PC-9 (cell line): ENCODE measurements at regions not wholly inside any gene's neighbourhood (a gene's known extent, or its start where the extent isn't known, plus 50 kb on each side); places are given as distances from the start of the nearest gene placed in this dataset.
A peak's percentile ranks its signal among the peaks of the same experiment; 100 is the strongest.

Source experiments
- BruUV-seq: library from RNA; stranded (reverse); fragments of 400-500 nt; replicated peaks from 2 replicates; lab custom pipeline; 2021; lab: Mats Ljungman, UMichigan
- CTCF ChIA-PET: fragments of 300-600 bp; sonication (Branson Sonifier 250); formaldehyde crosslinking; loops from one replicate; lab custom pipeline; 2022; ENCODE audit warnings: antibody characterized with exemption; lab: Charles Lee
- POLR2A ChIA-PET: fragments of 300-600 bp; sonication (Branson Sonifier 250); formaldehyde crosslinking; loops from one replicate; lab custom pipeline; 2022; ENCODE audit warnings: antibody characterized with exemption; ENCODE audit not compliant: unreplicated experiment; lab: Charles Lee
- DNase-seq, 2 experiments: peaks; one replicate each; pipeline versions ENCODE4 v3.0.0 to v3.0.0-alpha.2; 2015 to 2022; ENCODE audit warnings: mixed read lengths in 1 of 2
- H2AFZ ChIP-seq: fragments of 200-600 bp; sonication (generic); 2 replicates; pipeline ENCODE4 v1.8.1; 2017; ENCODE audit warnings: antibody characterized with exemption
- H3F3A ChIP-seq: fragments of 200-600 bp; sonication (generic); 2 replicates; pipeline ENCODE4 v1.8.1; 2017; ENCODE audit warnings: antibody characterized with exemption, mild to moderate bottlenecking, low read depth; ENCODE audit not compliant: insufficient read depth
- H3K27ac ChIP-seq: fragments of 200-600 bp; sonication (generic); 2 replicates; pipeline ENCODE4 v1.6.1; 2016; ENCODE audit warnings: mixed run types
- H3K27me3 ChIP-seq: fragments of 200-600 bp; sonication (generic); 2 replicates; pipeline ENCODE4 v1.6.1; 2016; ENCODE audit warnings: low read depth, mixed run types; ENCODE audit not compliant: insufficient read depth
- H3K36me3 ChIP-seq: fragments of 200-600 bp; sonication (generic); 2 replicates; pipeline ENCODE4 v1.6.1; 2016; ENCODE audit warnings: low read depth, mixed run types
- H3K4me1 ChIP-seq: fragments of 200-600 bp; sonication (generic); replicated peaks from 2 replicates; pipeline ENCODE4 v1.6.1; 2016; ENCODE audit warnings: mixed run types; ENCODE audit not compliant: insufficient read depth
- H3K4me2 ChIP-seq: fragments of 200-600 bp; sonication (generic); 2 replicates; pipeline ENCODE4 v1.6.1; 2017; ENCODE audit warnings: mixed run types
- H3K4me3 ChIP-seq: fragments of 200-600 bp; sonication (generic); 2 replicates; pipeline ENCODE4 v1.6.1; 2016; ENCODE audit warnings: mixed run types
- H3K79me2 ChIP-seq: fragments of 200-600 bp; sonication (generic); 2 replicates; pipeline ENCODE4 v1.6.1; 2017; ENCODE audit warnings: low read depth, mixed run types
- H3K9me2 ChIP-seq: fragments of 200-600 bp; sonication (generic); 2 replicates; pipeline ENCODE4 v1.8.1; 2017; ENCODE audit warnings: mild to moderate bottlenecking; ENCODE audit not compliant: insufficient read depth
- H3K9me3 ChIP-seq: fragments of 200-600 bp; sonication (generic); 2 replicates; pipeline ENCODE4 v1.8.1; 2016; ENCODE audit warnings: low read depth; ENCODE audit not compliant: insufficient read depth
- H4K20me1 ChIP-seq: fragments of 200-600 bp; sonication (generic); 2 replicates; pipeline ENCODE4 v1.8.1; 2017; ENCODE audit not compliant: insufficient read depth
- EZH2 ChIP-seq: fragments of 200-600 bp; sonication (generic); IDR thresholded peaks from 2 replicates; pipeline ENCODE4 v1.8.0; 2017; ENCODE audit warnings: antibody characterized with exemption, low read depth
- intact Hi-C: fragments of 100-400 bp; cut with micrococcal nuclease; formaldehyde crosslinking; loops from one replicate; pipeline ENCODE4 v1.10.0; 2022; ENCODE audit not compliant: unreplicated experiment
- TF ChIP-seq, protein P1 (sequence below): fragments of 200-600 bp; sonication (generic); conservative IDR thresholded peaks from 2 replicates; pipeline ENCODE4 v1.6.1; 2017; ENCODE audit warnings: mixed run types, antibody characterized with exemption, mild to moderate bottlenecking, moderate library complexity

DNA sequence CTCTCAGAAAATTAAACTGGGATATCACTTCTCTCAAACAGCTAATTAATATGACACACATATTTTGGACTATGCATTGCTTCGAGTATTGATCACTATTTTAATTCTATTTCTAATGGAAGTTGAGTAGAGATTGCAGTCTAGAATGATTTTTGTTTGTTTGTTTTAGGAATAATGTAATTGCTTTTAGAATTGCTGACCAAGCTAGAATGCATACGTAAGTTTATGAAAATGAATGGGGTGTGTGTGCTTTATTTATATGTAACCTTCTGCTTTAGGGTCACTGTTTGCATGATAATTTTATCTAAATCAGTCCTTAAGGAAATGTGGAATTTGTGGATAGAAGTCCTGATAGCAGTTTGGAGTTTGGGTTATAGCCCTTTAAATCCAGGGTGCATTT, 371.4 kb downstream of the NR2F2 start:
- Histone ChIP-seq H3K4me3 (no peak overlapping the region), H3K27me3 (peaks cover 36% of the 10 kb centered on the region), H3K4me1 (no peaks in the 10 kb centered on the region), H3K9me2 (no peaks in the 10 kb centered on the region), H3K9me3 (no peaks in the 10 kb centered on the region), H3F3A (no peaks in the 10 kb centered on the region), H3K79me2 (no peaks in the 10 kb centered on the region), H2AFZ (no peak overlapping the region), H3K36me3 (no peaks in the 10 kb centered on the region), H3K27ac (no peak overlapping the region), H3K4me2 (no peak overlapping the region), H4K20me1 (no peaks in the 10 kb centered on the region)
- DNase-seq, result no peak
- no TSS peak for BruUV-seq
- CTCF ChIA-PET, result no interaction called here
- intact Hi-C loops, result no loop called here
- POLR2A ChIA-PET, result interaction anchor here (0.6 kb wide), 1 partner anchor 13 kb away, joined by 4 read pairs; no protein-coding TSS in a partner anchor
- TF ChIP-seq, protein P1, sequence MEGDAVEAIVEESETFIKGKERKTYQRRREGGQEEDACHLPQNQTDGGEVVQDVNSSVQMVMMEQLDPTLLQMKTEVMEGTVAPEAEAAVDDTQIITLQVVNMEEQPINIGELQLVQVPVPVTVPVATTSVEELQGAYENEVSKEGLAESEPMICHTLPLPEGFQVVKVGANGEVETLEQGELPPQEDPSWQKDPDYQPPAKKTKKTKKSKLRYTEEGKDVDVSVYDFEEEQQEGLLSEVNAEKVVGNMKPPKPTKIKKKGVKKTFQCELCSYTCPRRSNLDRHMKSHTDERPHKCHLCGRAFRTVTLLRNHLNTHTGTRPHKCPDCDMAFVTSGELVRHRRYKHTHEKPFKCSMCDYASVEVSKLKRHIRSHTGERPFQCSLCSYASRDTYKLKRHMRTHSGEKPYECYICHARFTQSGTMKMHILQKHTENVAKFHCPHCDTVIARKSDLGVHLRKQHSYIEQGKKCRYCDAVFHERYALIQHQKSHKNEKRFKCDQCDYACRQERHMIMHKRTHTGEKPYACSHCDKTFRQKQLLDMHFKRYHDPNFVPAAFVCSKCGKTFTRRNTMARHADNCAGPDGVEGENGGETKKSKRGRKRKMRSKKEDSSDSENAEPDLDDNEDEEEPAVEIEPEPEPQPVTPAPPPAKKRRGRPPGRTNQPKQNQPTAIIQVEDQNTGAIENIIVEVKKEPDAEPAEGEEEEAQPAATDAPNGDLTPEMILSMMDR, result 0 out of 2 replicates have a peak, but pooled peaks have one; percentile 1
- TF ChIP-seq EZH2, result no peak

DNA sequence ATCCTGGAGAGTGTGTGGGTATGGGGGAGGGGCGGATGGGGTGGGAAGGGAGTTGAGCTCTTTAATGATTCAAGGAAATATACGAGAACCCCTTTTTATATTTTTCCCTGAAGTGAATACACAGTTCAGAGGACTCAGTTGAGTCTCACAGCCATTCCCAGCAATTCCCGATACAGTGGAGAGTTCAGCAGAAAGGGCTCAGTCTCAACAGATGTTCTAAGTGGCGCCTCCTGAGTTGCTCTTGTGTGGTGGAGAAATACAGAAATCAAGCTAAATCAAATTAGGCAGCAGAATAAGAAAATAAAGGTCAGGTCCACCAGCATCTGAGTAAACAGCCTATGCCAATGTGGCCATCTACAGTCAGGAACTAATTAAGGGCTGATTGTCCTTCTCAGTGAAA, 372.1 kb downstream of the NR2F2 start:
- CTCF ChIA-PET, result no interaction called here

DNA sequence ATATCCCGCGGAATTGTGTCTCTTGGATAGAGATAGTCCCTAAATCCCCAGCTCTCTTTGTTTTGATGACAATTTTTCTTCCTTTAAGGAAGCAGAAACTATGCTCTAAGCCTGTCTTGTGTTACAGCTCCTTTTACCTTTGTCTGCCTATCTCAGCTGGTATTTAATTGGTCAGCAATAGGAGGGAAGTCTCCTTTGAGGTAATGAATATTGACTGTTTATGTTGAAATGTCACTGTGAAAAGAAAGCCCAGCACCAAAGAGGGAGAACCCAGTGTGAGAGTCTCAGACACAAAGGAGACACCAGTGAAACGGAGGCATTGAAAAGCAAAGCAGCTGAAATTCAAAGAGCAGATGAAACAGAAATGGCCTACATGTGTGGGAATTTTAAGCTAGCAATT, 372.6 kb downstream of the NR2F2 start:
- no TSS peak for BruUV-seq
- Histone ChIP-seq H3K27ac (no peak overlapping the region), H4K20me1 (no peaks in the 10 kb centered on the region), H3K9me3 (no peaks in the 10 kb centered on the region), H3F3A (no peaks in the 10 kb centered on the region), H3K79me2 (no peaks in the 10 kb centered on the region), H3K27me3 (peaks cover 40% of the 10 kb centered on the region), H3K4me1 (no peaks in the 10 kb centered on the region), H3K4me2 (no peak overlapping the region), H3K4me3 (no peak overlapping the region), H3K36me3 (no peaks in the 10 kb centered on the region), H3K9me2 (no peaks in the 10 kb centered on the region), H2AFZ (no peak overlapping the region)
- TF ChIP-seq EZH2, result no peak
- TF ChIP-seq, protein P1, result no peak
- CTCF ChIA-PET, result no interaction called here
- POLR2A ChIA-PET, result interaction anchor here (0.6 kb wide), 2 partner anchors 45 to 827 kb away, joined by 4 read pairs; no protein-coding TSS in a partner anchor
- intact Hi-C loops, result no loop called here
- no peak for DNase-seq

More for the DNA sequence above, 372.1 kb downstream of the NR2F2 start:
- Histone ChIP-seq H3K27ac (no peak overlapping the region), H3K9me3 (no peaks in the 10 kb centered on the region), H3K9me2 (no peaks in the 10 kb centered on the region), H2AFZ (no peak overlapping the region), H3K4me1 (no peaks in the 10 kb centered on the region), H3K36me3 (no peaks in the 10 kb centered on the region), H3K4me2 (no peak overlapping the region), H3F3A (no peaks in the 10 kb centered on the region), H4K20me1 (no peaks in the 10 kb centered on the region), H3K79me2 (no peaks in the 10 kb centered on the region), H3K4me3 (no peak overlapping the region), H3K27me3 (peaks cover 40% of the 10 kb centered on the region)
- DNase-seq, result no peak
- intact Hi-C loops, result no loop called here
- POLR2A ChIA-PET, result no interaction called here
- no peak for TF ChIP-seq EZH2
- TF ChIP-seq, protein P1, result no peak
- BruUV-seq, result no TSS peak
